ENCODE measurements at regions not wholly inside any gene's neighbourhood (a gene's known extent, or its start where the extent isn't known, plus 50 kb on each side); places are given as distances from the start of the nearest gene placed in this dataset.

DNA sequence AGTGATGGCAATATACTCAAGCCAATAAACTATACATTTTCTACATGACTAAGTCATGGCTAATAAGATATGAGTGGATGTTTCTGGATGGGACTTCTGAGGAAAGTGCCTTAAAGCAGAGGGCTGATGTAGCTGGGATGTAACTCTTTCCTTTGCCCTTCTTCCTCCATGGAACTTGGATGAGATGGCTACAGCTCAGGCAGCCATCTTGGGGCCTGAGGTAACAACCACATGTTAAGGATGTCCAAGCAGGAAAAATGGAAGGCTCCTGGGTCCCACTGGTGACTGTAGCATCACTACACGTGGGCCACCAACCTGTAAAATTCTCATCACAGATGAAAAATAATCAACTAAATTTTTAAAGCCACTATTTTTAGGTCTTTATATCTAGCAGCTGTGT, 54.4 kb upstream of the GRIP1 start:
- Histone ChIP-seq H3K27me3 (no peaks in the 10 kb centered on the region), H3K9me3 (no peaks in the 10 kb centered on the region), H3K4me3 (no peak overlapping the region), H3K36me3 (no peaks in the 10 kb centered on the region), H3K27ac (no peak overlapping the region), H3K4me1 (no peaks in the 10 kb centered on the region)
- intact Hi-C loops (cut with DNase I): no loop called here
- 76 to 87% (median 79%) methylated on average over 1 of the region's 1 CpG for WGBS, 4 donors
- TF ChIP-seq, protein P1, sequence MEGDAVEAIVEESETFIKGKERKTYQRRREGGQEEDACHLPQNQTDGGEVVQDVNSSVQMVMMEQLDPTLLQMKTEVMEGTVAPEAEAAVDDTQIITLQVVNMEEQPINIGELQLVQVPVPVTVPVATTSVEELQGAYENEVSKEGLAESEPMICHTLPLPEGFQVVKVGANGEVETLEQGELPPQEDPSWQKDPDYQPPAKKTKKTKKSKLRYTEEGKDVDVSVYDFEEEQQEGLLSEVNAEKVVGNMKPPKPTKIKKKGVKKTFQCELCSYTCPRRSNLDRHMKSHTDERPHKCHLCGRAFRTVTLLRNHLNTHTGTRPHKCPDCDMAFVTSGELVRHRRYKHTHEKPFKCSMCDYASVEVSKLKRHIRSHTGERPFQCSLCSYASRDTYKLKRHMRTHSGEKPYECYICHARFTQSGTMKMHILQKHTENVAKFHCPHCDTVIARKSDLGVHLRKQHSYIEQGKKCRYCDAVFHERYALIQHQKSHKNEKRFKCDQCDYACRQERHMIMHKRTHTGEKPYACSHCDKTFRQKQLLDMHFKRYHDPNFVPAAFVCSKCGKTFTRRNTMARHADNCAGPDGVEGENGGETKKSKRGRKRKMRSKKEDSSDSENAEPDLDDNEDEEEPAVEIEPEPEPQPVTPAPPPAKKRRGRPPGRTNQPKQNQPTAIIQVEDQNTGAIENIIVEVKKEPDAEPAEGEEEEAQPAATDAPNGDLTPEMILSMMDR (IDR thresholded peaks at IDR 0.05): no peak
- no peak for TF ChIP-seq POLR2A (IDR thresholded peaks at IDR 0.05)
- no peak for DNase-seq
- no peak for ATAC-seq

DNA sequence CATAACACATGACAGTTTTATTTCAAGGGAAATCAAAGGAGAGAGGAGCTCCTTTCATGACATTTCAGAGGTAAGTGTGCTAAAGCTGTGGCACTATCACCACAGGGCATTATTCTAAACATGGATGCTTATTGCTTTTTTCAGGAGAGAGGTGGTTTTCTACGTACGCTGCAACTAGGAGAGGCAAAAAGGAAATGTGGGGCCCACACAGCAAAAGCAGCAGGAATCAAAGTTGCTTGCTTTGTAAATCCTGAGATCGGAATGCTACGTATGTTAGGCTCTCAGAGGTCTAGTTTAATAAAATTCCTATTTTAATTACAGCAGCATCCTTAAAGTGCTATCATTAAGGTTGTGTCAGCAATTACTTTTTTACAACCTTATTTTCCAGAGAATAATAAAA, 55.0 kb upstream of the GRIP1 start:
- H3K27ac ChIP-seq: no peak overlapping the region
- no peak overlapping the region for H3K4me3 ChIP-seq
- H3K36me3 ChIP-seq: no peaks in the 10 kb centered on the region
- no peak for DNase-seq
- H3K27me3 ChIP-seq: no peaks in the 10 kb centered on the region
- H3K9me3 ChIP-seq: no peaks in the 10 kb centered on the region
- 72 to 79% (median 75%) methylated on average over 4 of the region's 4 CpGs for WGBS, 4 donors
- TF ChIP-seq, protein P1 (IDR thresholded peaks at IDR 0.05): no peak
- TF ChIP-seq POLR2A (IDR thresholded peaks at IDR 0.05): no peak
- intact Hi-C loops (cut with DNase I): no loop called here
- no peak for ATAC-seq
- H3K4me1 ChIP-seq: no peaks in the 10 kb centered on the region

DNA sequence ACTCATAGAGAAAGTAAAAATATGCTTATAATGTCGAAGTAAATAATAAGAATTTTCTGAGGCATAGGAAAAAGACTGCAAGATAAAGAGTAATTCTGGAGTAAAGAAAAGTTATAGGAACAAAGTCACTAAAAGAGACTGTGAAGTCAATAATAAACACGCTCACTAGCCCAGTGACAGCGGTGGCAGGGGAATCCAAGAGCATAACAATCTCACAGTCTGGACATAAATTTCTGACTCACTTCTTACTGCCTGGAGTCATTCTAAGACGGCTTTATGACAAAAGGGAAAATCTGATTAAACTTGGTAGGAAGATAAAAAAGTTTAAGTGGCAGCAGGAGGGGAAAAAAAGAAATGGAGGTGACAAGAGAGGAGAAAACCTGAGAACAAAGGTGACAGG, 56.4 kb upstream of the GRIP1 start:
- intact Hi-C loops (cut with DNase I): no loop called here
- TF ChIP-seq, protein P1 (IDR thresholded peaks at IDR 0.05): no peak
- no peak for TF ChIP-seq POLR2A (IDR thresholded peaks at IDR 0.05)
- 80 to 85% (median 81%) methylated on average over 4 of the region's 4 CpGs for WGBS, 4 donors
- no peaks in the 10 kb centered on the region for H3K36me3 ChIP-seq
- no peak overlapping the region for H3K4me3 ChIP-seq
- no peaks in the 10 kb centered on the region for H3K9me3 ChIP-seq
- H3K27ac ChIP-seq: no peak overlapping the region
- no peak for DNase-seq
- no peaks in the 10 kb centered on the region for H3K27me3 ChIP-seq
- H3K4me1 ChIP-seq: no peaks in the 10 kb centered on the region
- ATAC-seq: no peak

DNA sequence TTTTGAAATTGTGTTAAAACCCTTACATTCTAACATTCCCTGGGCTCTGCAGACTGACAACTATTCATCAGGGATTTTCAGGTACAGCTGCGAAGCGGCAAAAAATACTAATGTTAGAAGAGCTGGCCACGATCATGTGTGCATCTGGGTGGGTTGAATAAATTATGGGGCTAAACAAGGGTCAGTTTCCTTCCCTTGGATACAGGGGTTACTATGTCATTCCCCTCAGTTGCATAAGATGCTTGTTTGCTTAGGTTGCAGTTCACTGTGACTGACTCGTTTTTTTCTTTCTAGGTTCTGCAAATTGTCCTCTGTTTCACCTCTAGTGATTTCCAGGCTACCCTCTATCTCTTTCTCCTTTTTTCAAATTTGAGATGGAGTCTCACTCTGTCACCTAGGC, 58.1 kb upstream of the GRIP1 start:
- no peak for ATAC-seq
- intact Hi-C loops (cut with DNase I): no loop called here
- 69 to 83% (median 78%) methylated on average over 4 of the region's 4 CpGs for WGBS, 4 donors

More for the DNA sequence above, 58.1 kb upstream of the GRIP1 start:
- DNase-seq: no peak
- no peaks in the 10 kb centered on the region for H3K27me3 ChIP-seq
- TF ChIP-seq, protein P1 (IDR thresholded peaks at IDR 0.05): no peak
- TF ChIP-seq POLR2A (IDR thresholded peaks at IDR 0.05): no peak
- no peaks in the 10 kb centered on the region for H3K9me3 ChIP-seq
- H3K4me1 ChIP-seq: no peaks in the 10 kb centered on the region
- H3K27ac ChIP-seq: no peak overlapping the region
- no peaks in the 10 kb centered on the region for H3K36me3 ChIP-seq
- no peak overlapping the region for H3K4me3 ChIP-seq
